ENCODE measurements at regions not wholly inside any gene's neighbourhood (a gene's known extent, or its start where the extent isn't known, plus 50 kb on each side); places are given as distances from the start of the nearest gene placed in this dataset.

- TF ChIP-seq CTCF (IDR thresholded peaks at IDR 0.05; ENCODE audit: poor library complexity) (no peak), EZH2 (IDR thresholded peaks at IDR 0.05; ENCODE audit: borderline replicate concordance) (no peak)
These were observed 110.7 kb upstream of the SPRY2 start for GRCh38 chr13:80451641-80452040.

Data from hepatocyte (in vitro differentiated cells).